Thoracic aorta (tissue), 2 donors: ENCODE measurements at regions not wholly inside any gene's neighbourhood (a gene's known extent, or its start where the extent isn't known, plus 50 kb on each side); places are given as distances from the start of the nearest gene placed in this dataset.
"Not testable (repeated sequence)": the region's sequence is repeated elsewhere in the genome, so short reads cannot be mapped to it uniquely, and the experiment has no call there.

Experiments used
- ATAC-seq: fragments of 150-250 bp; one replicate; pipeline ENCODE4 v1.8.0; 2017; ENCODE audit warnings: low read depth; ENCODE audit not compliant: insufficient number of reproducible peaks, low FRiP score
- DNase-seq: peaks from one replicate; pipeline ENCODE4 v3.0.0-alpha.2; 2020; ENCODE audit warnings: low spot score
- H3K27ac ChIP-seq, 2 donors: fragments of 200-600 bp; sonication (generic); 1 replicate in 1 of 2; 2 replicates in 1 of 2; pipeline ENCODE4 v1.5.1; 2016; ENCODE audit warnings: mild to moderate bottlenecking in 2 of 2, moderate library complexity in 2 of 2
- H3K27me3 ChIP-seq: fragments of 200-600 bp; sonication (generic); replicated peaks from 2 replicates; pipeline ENCODE4 v1.6.0; 2016; ENCODE audit warnings: mild to moderate bottlenecking; ENCODE audit not compliant: insufficient read depth
- H3K36me3 ChIP-seq: fragments of 200-600 bp; sonication (generic); one replicate; pipeline ENCODE4 v1.5.1; 2016
- H3K4me1 ChIP-seq, 2 donors: fragments of 200-600 bp; sonication (generic); 1 replicate in 1 of 2; 2 replicates in 1 of 2; pipeline versions ENCODE4 v1.5.1 to v1.6.0; 2016; ENCODE audit warnings: low read depth in 2 of 2, mild to moderate bottlenecking in 1 of 2; ENCODE audit not compliant: control insufficient read depth in 1 of 2
- H3K4me3 ChIP-seq: fragments of 200-600 bp; sonication (generic); 2 replicates; pipeline ENCODE4 v1.5.1; 2016; ENCODE audit warnings: mild to moderate bottlenecking
- H3K9me3 ChIP-seq: fragments of 200-600 bp; sonication (generic); 2 replicates; pipeline ENCODE4 v1.5.1; 2016
- CTCF ChIP-seq: fragments of 200-600 bp; sonication (generic); IDR thresholded peaks from one replicate; pipeline ENCODE4 v1.5.1; 2019; ENCODE audit warnings: antibody characterized with exemption

GRCh38 chr7:112670193-112670592 lies 120.0 kb downstream of the TMEM168 start:
- no peak for DNase-seq
- Histone ChIP-seq H3K36me3 (no peaks in the 10 kb centered on the region), H3K9me3 (no peaks in the 10 kb centered on the region), H3K4me3 (no peak overlapping the region), H3K27ac (no peak overlapping the region), H3K27me3 (no peaks in the 10 kb centered on the region), H3K4me1 (no peaks in the 10 kb centered on the region)
- ATAC-seq, result no peak
- TF ChIP-seq CTCF, result no peak

DNA sequence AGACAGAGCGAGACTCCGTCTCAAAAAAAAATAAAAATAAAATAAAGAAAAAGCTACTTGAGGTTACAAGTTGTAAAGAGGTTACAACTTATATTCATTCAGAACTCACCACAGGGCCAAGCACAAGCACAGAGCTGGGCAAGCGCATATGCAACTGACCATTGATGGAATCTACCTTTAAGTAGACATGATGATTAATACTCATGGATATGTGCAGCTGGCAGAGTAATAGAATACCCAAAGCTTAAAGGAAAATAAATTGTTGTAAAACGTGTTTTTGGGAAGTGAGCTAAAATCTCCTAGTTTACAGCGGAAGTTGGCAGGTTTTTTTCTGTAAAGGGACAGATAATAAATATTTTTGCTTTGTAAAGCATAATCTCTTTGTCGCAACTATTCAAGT lies 111.6 kb downstream of the TMEM168 start:
- Histone ChIP-seq H3K4me1 (no peaks in the 10 kb centered on the region), H3K9me3 (no peaks in the 10 kb centered on the region), H3K36me3 (no peaks in the 10 kb centered on the region), H3K27me3 (no peaks in the 10 kb centered on the region), H3K4me3 (no peak overlapping the region), H3K27ac (no peak overlapping the region)
- DNase-seq, result no peak
- no peak for TF ChIP-seq CTCF
- no peak for ATAC-seq

GRCh38 chr7:112689466-112690177 lies 100.6 kb downstream of the TMEM168 start:
- not testable (repeated sequence) for H3K4me1 ChIP-seq, H3K9me3 ChIP-seq, H3K4me3 ChIP-seq, H3K36me3 ChIP-seq, DNase-seq, ATAC-seq, H3K27ac ChIP-seq, H3K27me3 ChIP-seq

- no peaks in the 10 kb centered on the region for H3K9me3 ChIP-seq
- no peaks in the 10 kb centered on the region for H3K27me3 ChIP-seq
- no peak overlapping the region for H3K27ac ChIP-seq
- no peaks in the 10 kb centered on the region for H3K36me3 ChIP-seq
- DNase-seq (no peak), ATAC-seq (no peak)
- no peak for TF ChIP-seq CTCF
- H3K4me1 ChIP-seq, result no peaks in the 10 kb centered on the region
- no peak overlapping the region for H3K4me3 ChIP-seq
Measured at GRCh38 chr7:112692333-112692732, 97.9 kb downstream of the TMEM168 start.

DNA sequence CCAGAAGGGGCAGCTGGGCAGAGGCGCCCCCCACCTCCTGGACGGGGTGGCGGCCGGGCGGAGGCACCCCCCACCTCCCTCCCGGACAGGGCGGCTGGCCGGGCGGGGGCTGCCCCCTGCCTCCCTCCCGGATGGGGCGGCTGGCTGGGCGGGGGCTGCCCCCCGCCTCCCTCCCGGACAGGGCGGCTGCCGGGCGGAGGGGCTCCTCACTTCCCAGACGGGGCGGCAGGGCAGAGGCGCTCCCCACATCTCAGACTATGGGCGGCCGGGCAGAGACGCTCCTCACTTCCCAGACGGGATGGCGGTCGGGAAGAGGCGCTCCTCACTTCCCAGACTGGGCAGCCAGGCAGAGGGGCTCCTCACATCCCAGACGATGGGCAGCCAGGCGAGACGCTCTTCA lies 93.0 kb downstream of the TMEM168 start:
- not testable (repeated sequence) for H3K36me3 ChIP-seq, ATAC-seq, DNase-seq, H3K9me3 ChIP-seq, H3K27ac ChIP-seq, H3K4me1 ChIP-seq, H3K27me3 ChIP-seq, H3K4me3 ChIP-seq

DNA sequence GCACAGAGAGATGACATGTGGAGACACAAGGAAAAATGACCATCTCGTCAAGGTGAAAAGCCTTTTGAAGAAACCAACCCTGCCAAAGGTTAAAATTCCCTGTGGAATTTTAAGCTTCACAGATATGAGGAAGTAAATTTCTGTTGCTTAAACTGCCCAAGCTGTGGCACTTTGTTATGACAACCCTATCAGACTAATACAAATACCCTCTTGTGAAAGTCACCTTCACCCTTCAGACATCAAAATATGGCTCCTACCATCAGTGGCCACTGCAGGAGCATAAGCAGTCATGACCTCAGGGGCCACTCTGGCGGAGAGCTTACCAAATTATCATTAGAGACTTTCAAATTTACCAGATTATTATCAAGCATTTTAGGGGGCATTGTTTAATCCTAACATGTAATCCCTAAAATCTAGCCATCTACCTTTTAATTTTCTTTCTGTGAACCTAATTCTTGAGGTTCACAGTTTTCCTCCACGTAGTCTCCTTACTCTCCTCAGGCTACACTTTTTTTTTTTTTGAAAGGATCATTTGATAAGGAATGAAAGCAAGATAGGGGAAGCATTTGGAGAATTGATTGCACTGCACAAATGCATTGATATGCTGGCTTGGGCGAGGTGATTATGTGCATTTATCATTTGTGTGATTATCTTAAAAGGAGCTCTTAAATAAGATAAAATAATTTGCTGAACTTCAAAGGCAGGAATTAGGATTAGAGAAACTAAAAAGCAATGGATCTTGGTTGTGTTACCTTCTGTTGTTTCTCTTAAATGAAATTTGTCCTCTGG lies 90.3 kb downstream of the TMEM168 start:
- Histone ChIP-seq H3K36me3 (no peaks in the 10 kb centered on the region), H3K9me3 (no peaks in the 10 kb centered on the region), H3K27me3 (no peaks in the 10 kb centered on the region), H3K4me1 (no peaks in the 10 kb centered on the region), H3K4me3 (no peak overlapping the region), H3K27ac (no peak overlapping the region)
- DNase-seq, result no peak
- ATAC-seq, result no peak
- no peak for TF ChIP-seq CTCF
